ENCODE measurements at regions not wholly inside any gene's neighbourhood (a gene's known extent, or its start where the extent isn't known, plus 50 kb on each side); places are given as distances from the start of the nearest gene placed in this dataset.

- Histone ChIP-seq H3K27ac (replicated peaks in 1 of 4) (no peak overlapping the region), H3K4me3 (no peak overlapping the region), H3K4me1 (no peaks in the 10 kb centered on the region), H3K27me3 (no peaks in the 10 kb centered on the region), H3K36me3 (no peaks in the 10 kb centered on the region), H3K9me3 (no peaks in the 10 kb centered on the region)
- DNase-seq (ENCODE audit: extremely low spot score) = no peak
- WGBS = 49% methylated on average over 2 of the region's 2 CpGs
- intact Hi-C loops (cut with DNase I) = no loop called here
- TF ChIP-seq POLR2AphosphoS5 (IDR thresholded peaks at IDR 0.05) (no peak), POLR2A (IDR thresholded peaks at IDR 0.05; ENCODE audit: low read depth) (no peak), CTCF (IDR thresholded peaks at IDR 0.05) (no peak)
Observed at GRCh38 chr10:108753326-108753725, 1170.0 kb downstream of the XPNPEP1 start.

GRCh38 chr10:108749042-108749441, 1174.3 kb downstream of the XPNPEP1 start:
- H3K36me3 ChIP-seq = no peaks in the 10 kb centered on the region
- H3K4me3 ChIP-seq = no peak overlapping the region
- H3K27ac ChIP-seq (replicated peaks in 1 of 4) = no peak overlapping the region
- intact Hi-C loops (cut with DNase I) = no loop called here
- DNase-seq (ENCODE audit: extremely low spot score) = no peak
- no peaks in the 10 kb centered on the region for H3K9me3 ChIP-seq
- H3K4me1 ChIP-seq = no peaks in the 10 kb centered on the region
- no peaks in the 10 kb centered on the region for H3K27me3 ChIP-seq
- no peak for TF ChIP-seq CTCF (IDR thresholded peaks at IDR 0.05)
- no peak for TF ChIP-seq POLR2AphosphoS5 (IDR thresholded peaks at IDR 0.05)
- TF ChIP-seq POLR2A (IDR thresholded peaks at IDR 0.05; ENCODE audit: low read depth) = no peak
- no peak for TF ChIP-seq EP300 (IDR thresholded peaks at IDR 0.05)

- H3K27ac ChIP-seq (replicated peaks in 1 of 4) = no peak overlapping the region
- WGBS = 53% methylated on average over 1 of the region's 1 CpG
- no peaks in the 10 kb centered on the region for H3K27me3 ChIP-seq
- no peak overlapping the region for H3K4me3 ChIP-seq
- no peak for DNase-seq (ENCODE audit: extremely low spot score)
- intact Hi-C loops (cut with DNase I) = no loop called here
- TF ChIP-seq POLR2A (IDR thresholded peaks at IDR 0.05; ENCODE audit: low read depth) (no peak), CTCF (IDR thresholded peaks at IDR 0.05) (no peak), POLR2AphosphoS5 (IDR thresholded peaks at IDR 0.05) (no peak), EP300 (IDR thresholded peaks at IDR 0.05) (no peak)
- H3K4me1 ChIP-seq = no peaks in the 10 kb centered on the region
- H3K36me3 ChIP-seq = no peaks in the 10 kb centered on the region
- no peaks in the 10 kb centered on the region for H3K9me3 ChIP-seq
Observed at GRCh38 chr10:108736111-108736510, 1187.2 kb downstream of the XPNPEP1 start.

GRCh38 chr10:108735380-108735779, 1187.9 kb downstream of the XPNPEP1 start:
- intact Hi-C loops (cut with DNase I) = no loop called here
- H3K36me3 ChIP-seq = no peaks in the 10 kb centered on the region

More at GRCh38 chr10:108735380-108735779, 1187.9 kb downstream of the XPNPEP1 start:
- H3K4me3 ChIP-seq = no peak overlapping the region
- WGBS = 73% methylated on average over 5 of the region's 5 CpGs
- TF ChIP-seq POLR2A (IDR thresholded peaks at IDR 0.05; ENCODE audit: low read depth) (no peak), CTCF (IDR thresholded peaks at IDR 0.05) (no peak), EP300 (IDR thresholded peaks at IDR 0.05) (no peak), POLR2AphosphoS5 (IDR thresholded peaks at IDR 0.05) (no peak)
- H3K9me3 ChIP-seq = no peaks in the 10 kb centered on the region
- no peaks in the 10 kb centered on the region for H3K4me1 ChIP-seq
- DNase-seq (ENCODE audit: extremely low spot score) = no peak
- H3K27me3 ChIP-seq = no peaks in the 10 kb centered on the region
- H3K27ac ChIP-seq (replicated peaks in 1 of 4) = no peak overlapping the region
